ENCODE measurements at regions not wholly inside any gene's neighbourhood (a gene's known extent, or its start where the extent isn't known, plus 50 kb on each side); places are given as distances from the start of the nearest gene placed in this dataset.
"Not testable (repeated sequence)": the region's sequence is repeated elsewhere in the genome, so short reads cannot be mapped to it uniquely, and the experiment has no call there.

DNA sequence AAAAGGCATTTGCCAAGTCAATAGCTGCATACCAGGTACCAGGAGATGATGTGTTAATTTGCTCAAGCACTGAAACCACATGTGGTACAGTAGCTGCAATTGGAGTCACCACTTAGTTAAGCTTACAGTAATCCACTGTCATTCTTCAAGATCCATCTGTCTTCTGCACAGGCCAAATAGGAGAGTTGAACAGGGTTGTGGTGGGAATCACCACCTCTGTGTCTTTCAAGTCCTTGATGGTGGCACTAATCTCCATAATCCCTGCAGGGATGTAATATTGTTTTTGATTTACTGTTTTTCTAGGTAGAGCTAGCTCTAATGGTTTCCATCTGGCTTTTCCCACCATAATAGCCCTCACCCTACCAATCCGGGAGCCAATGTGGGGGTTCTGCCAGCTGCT lies 91.9 kb downstream of the FCRL5 start:
- no peak for DNase-seq

DNA sequence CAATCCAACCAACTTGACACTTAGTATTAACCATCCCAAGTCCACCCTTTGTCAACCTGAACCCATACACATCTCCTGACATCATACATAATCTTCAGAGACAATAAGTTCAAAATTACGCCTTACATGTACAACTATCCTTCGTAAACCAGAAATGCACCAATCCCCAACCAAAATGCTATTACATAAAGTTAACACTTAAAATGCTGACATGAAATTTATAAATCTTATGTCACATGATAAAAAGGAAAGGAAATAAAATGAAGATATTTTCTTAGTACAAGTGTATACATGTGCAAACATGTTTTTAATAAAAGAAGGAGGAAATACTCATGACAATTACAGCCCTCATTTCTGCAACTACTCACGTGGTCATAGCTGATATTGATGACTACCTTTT lies 95.0 kb downstream of the FCRL5 start:
- no peak for DNase-seq

DNA sequence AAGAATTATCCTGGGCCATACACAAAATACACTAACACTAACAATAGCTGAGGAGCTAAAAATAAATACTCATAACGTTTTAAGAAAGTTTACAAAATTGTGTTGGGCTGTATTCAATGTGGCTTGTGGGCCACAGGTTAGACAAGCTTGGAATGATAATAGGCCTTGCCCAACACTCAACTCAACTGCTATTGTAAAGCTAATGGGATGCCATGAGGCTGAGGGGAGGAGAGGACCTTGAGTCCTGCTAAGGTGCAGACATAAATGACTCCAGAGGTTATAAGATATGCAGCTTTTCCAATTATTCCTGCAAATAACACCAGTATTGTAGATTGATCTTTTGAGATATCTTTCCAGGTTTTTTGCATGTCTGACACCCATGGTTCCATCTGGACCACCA lies 97.0 kb downstream of the FCRL5 start:
- no peak for DNase-seq

DNA sequence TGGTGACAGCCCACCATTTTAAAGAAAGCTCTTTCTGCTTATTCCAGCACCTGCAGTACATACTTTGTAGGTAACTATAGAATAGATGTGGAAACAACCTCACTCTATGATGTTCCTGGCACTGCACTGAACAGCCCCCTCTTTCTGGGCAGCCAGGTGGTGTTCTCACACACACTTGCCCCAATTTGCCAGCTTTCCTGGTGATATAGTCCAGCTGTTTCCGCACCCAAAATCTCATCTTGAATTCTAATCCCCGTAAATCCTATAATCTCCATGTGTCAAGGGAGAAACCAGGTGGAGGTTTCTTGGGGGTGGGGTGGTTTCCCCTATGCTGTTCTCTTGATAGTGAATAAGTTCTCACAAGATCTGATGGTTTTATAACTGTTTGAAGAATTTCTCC lies 102.2 kb downstream of the FCRL5 start:
- DNase-seq: no peak

DNA sequence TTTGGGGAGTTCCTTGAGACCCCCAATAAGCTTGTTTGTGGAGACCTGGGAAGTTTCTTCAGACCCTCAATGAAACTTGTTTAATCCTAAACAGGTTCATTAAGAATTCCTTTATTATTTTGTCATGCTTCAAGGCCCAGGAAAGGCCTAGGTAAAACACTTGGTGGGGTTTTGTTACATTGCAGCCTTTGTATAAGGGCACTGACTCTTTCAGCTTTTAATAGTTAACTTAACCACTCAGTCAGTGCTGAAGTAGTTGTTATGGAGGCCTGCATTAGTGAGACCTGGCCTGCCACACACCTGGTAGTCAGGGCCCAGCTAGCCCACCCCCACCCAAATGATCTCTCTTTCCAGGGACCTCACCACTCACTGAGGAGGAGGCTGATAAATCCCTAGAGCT lies 103.7 kb downstream of the FCRL5 start:
- no peak for DNase-seq

DNA sequence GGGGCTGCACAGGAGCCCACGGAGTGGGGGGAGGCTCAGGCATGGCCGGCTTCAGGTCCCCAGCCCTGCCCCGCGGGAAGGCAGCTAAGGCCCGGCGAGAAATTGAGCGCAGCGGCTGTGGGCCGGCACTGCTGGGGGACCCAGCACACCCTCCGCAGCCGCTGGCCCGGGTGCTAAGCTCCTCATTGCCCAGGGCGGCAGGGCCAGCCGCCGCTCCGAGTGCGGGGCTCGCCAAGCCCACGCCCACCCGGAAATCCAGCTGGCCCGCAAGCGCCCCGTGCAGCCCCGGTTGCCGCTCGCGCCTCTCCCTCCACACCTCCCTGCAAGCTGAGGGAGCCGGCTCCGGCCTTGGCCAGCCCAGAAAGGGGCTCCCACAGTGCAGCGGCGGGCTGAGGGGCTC lies 106.0 kb downstream of the FCRL5 start:
- not testable (repeated sequence) for DNase-seq

GRCh38 chr1:157445616-157446140 lies 106.6 kb downstream of the FCRL5 start:
- not testable (repeated sequence) for DNase-seq

GRCh38 chr1:157442065-157442464 lies 110.2 kb downstream of the FCRL5 start:
- no peak for DNase-seq

GRCh38 chr1:157439302-157439954 lies 112.9 kb downstream of the FCRL5 start:
- DNase-seq: no peak

DNA sequence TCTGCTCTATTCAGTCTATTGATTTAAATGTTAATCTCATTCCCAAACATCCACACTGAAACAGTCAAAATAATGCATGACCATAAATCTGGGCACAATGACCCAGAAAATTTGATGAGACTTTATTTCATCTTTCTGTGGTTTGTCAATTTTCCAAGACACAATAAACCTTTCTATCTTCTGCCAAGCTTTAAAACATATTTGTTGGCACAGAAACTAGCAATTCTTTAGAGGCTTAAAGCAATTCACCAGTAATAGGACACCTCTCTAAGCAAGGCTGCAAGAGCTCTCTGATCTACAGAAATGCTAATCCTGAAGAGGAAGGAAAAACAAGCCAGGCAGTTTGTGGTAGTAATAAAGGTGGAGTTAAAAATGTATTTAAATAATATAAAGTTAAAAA lies 113.7 kb downstream of the FCRL5 start:
- DNase-seq: no peak

DNA sequence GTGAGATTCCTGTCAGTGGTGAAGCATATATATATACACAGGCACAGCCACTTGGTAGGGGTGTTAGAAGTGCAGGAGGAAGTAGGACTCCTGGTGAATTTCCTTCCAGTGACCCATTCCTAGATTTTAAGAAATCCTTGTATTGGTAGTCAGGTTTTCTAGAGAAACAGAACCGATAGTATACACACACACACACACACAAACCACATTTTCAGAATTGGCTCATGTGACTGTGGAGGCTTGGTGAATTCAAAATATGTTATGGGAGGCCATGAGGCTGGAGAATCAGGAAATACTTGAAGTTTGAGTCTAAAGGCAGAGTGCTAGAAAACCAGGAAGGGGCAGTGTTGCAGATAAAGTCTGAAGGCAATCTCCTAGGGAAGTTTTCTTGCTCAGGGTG lies 114.2 kb downstream of the FCRL5 start:
- no peak for DNase-seq

GRCh38 chr1:157437296-157437695 lies 115.0 kb downstream of the FCRL5 start:
- no peak for DNase-seq

DNA sequence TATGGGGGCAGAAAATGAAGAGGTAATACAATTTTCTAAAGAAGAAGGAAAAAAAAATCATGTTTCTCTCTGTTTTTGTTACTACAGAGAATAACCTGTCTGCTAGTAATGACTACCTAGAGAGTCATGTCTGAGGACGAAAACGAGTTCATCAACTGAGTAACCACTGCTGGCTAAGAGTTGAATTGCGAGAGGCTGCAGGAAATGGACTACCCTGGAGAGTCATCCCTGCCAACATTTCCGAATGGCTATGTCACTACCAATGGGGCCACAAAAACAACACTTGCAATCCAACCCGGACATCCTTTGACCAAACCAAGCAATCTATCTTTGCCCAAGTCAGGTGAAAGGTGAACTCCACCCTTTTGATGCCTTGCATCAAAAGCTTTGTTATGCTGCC lies 120.6 kb downstream of the FCRL5 start:
- DNase-seq: no peak

GRCh38 chr1:157429601-157430240 lies 122.6 kb downstream of the FCRL5 start:
- no peak for DNase-seq

DNA sequence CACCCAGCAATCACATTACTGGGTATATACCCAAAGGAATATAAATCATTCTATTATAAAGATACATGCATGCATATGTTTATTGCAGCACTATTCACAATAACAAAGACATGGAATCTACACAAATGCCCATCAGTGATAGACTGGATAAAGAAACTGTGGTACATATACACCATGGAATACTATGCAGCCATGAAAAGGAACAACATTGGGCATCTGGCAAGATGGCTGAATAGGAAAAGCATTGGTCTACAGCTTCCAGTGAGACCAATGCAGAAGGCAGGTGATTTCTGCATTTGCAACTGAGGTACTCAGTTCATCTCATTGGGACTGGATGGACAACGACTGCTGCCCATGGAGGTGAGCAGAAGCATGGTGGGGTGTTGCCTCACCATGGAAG lies 128.6 kb downstream of the FCRL5 start:
- not testable (repeated sequence) for DNase-seq

DNA sequence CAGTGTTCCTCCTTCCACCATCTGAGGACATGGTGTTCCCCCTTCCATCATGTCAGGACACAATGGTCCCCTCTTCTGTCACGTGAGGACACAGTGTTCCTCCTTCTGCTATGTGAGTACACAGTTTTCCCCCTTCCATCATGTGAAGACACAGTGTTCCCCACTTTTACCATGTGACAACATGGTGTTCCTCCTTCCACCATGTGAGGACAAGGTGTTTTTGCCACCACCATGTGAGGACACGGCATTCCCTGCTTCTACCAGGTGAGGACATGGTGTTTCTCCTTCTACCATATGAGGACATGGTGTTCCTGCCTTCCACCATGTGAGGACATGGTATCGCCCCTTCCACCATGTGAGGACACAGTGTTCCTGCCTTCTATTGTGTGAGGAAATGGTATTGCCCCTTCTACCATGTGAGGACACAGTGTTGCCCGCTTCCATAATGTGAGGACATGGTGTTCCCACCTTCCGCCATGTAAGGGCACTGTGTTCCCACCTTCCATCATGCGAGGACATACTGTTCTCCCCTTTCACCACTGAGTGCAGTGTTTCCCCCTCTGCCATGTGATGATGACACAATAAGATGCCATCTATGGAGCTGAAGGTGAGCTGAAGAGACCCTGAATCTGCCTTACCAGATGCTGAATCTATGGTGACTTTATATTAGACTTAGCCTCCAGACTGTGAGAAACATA lies 132.3 kb downstream of the FCRL5 start:
- no peak for DNase-seq

DNA sequence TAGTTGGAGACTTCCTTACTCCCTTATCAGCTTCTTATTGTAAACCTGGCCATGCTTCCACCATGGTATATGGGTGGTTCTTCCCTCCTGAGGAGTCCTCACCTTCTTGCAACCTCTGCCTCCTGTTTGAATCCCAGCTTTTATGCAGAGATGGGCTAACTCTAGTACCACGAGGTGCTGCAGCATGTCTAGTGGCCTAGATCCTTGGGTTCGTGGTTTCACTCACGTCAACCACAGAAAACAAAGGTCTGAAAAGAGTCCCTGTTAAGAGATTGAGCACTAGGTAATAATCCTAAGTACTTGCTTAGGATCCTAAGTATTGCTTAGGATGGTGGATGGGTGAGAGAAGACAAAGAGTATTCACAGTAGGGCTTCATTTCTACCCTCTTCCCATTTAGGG lies 133.7 kb downstream of the FCRL5 start:
- DNase-seq: no peak

- DNase-seq: no peak
Measured at GRCh38 chr1:157418231-157418630, 134.1 kb downstream of the FCRL5 start.

GRCh38 chr1:157415661-157416060 lies 136.7 kb downstream of the FCRL5 start:
- no peak for DNase-seq

- no peak for DNase-seq
Measured at GRCh38 chr1:157412308-157412707, 140.0 kb downstream of the FCRL5 start.

DNA sequence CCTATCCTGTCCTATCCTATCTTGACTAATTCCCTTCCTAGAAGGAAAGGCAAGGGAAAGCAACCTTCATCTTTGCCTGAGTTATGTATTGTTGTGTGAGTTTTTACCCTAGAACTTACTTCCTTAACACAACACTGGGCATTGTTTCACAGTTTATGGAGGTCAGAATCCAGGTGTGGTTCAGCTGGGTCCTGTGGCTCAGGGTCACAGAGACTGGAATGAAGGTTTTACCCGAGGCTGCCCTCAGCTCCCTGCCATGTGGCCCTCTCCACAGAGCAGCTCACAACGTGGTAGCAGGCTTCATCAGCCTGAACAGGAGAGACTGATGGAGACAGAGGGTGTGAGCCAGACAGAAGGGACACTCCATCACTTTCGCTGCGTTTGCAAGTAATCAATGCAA lies 140.5 kb downstream of the FCRL5 start:
- no peak for DNase-seq

- DNase-seq: no peak
Measured at GRCh38 chr1:157411064-157411463, 141.3 kb downstream of the FCRL5 start.

DNA sequence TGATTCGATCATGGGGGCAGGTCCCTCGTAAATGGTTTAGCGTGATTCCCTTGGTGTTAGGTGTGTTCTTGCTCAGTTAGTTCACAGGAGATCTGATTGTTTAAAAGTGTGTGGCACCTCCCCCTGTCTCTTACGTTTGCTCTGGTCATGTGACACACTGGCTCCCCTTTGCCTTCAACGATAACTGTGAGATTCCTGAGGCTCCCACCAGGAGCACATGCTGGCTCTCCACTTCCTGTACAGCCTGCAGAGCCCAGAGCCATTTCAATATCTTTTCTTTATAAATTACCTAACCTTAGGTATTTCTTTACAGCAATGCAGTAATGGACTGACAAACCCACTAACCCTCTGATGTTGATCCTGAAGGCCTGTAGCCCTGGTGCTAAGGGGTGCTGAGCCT lies 141.9 kb downstream of the FCRL5 start:
- DNase-seq: no peak

DNA sequence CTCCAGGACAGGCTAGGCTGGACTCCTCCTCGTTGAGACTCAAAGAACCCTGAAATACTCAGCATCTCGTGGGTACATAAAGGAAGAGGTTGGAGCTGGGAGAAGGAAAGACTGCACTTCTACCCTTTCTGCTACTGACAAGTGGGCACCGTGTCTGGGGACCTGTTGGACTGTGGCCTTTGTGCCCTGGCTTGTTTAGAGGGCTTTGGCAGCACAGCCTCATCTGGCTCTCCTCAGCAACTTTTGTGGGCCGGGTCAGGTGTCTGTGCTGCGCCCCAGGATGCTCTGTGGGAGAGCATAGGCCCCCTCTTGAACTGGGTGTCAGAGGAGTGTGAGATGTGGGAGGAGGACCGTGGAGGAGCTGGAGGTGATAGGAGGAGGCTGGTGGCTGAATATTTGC lies 142.4 kb downstream of the FCRL5 start:
- no peak for DNase-seq

Data from activated CD4-positive, alpha-beta T cell treated with anti-CD3 and anti-CD28 coated beads, Interleukin-10, Interleukin-2, amounts not matched to agents 100 ng/mL and 50 ng/mL, durations not matched to agents 16 hours and 8 hours (primary cell).